GM20000 (cell line): ENCODE measurements at regions not wholly inside any gene's neighbourhood (a gene's known extent, or its start where the extent isn't known, plus 50 kb on each side); places are given as distances from the start of the nearest gene placed in this dataset.
"Not testable (repeated sequence)": the region's sequence is repeated elsewhere in the genome, so short reads cannot be mapped to it uniquely, and the experiment has no call there.

Experiments
- DNase-seq: peaks from one replicate; pipeline ENCODE4 v3.0.0; 2012; ENCODE audit warnings: low spot score
- TF ChIP-seq, protein P1 (sequence below): IDR thresholded peaks from 2 replicates; pipeline ENCODE4 v1.5.1; 2012; ENCODE audit warnings: mild to moderate bottlenecking, control low read depth; ENCODE audit errors: extremely low read depth, missing control alignments

DNA sequence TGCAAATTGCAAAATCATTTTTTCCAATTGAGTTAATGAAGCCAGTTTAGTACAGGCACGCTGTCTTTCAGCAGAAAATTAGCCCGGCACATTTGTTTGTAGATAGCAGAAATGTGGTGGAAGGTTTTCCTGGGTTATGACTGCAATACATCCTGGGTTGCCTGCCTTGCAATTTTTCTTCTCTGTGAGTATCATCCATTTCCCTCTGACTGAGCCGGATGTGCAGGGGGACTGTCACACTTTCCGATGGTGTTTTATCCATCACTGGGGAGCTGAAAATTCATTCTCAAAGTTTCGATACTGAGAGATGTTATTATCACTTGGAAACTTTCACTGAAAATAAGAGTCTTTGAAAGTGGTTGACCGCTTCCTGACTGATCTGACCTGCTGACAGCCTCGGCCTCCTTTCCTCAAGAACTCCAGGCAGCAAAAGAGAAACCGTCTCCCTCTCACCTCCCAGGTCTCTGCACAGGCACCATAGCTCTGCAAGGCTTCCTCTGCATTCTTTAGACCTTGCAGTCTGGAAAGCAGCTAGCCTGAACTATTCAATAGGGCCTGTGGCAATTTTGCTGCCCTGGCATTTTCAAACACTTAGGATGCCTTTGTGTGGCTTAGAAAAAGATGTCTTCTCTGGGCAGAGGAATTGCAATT, 320.8 kb upstream of the NRP1 start:
- TF ChIP-seq, protein P1, sequence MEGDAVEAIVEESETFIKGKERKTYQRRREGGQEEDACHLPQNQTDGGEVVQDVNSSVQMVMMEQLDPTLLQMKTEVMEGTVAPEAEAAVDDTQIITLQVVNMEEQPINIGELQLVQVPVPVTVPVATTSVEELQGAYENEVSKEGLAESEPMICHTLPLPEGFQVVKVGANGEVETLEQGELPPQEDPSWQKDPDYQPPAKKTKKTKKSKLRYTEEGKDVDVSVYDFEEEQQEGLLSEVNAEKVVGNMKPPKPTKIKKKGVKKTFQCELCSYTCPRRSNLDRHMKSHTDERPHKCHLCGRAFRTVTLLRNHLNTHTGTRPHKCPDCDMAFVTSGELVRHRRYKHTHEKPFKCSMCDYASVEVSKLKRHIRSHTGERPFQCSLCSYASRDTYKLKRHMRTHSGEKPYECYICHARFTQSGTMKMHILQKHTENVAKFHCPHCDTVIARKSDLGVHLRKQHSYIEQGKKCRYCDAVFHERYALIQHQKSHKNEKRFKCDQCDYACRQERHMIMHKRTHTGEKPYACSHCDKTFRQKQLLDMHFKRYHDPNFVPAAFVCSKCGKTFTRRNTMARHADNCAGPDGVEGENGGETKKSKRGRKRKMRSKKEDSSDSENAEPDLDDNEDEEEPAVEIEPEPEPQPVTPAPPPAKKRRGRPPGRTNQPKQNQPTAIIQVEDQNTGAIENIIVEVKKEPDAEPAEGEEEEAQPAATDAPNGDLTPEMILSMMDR: no peak
- DNase-seq: no peak

DNA sequence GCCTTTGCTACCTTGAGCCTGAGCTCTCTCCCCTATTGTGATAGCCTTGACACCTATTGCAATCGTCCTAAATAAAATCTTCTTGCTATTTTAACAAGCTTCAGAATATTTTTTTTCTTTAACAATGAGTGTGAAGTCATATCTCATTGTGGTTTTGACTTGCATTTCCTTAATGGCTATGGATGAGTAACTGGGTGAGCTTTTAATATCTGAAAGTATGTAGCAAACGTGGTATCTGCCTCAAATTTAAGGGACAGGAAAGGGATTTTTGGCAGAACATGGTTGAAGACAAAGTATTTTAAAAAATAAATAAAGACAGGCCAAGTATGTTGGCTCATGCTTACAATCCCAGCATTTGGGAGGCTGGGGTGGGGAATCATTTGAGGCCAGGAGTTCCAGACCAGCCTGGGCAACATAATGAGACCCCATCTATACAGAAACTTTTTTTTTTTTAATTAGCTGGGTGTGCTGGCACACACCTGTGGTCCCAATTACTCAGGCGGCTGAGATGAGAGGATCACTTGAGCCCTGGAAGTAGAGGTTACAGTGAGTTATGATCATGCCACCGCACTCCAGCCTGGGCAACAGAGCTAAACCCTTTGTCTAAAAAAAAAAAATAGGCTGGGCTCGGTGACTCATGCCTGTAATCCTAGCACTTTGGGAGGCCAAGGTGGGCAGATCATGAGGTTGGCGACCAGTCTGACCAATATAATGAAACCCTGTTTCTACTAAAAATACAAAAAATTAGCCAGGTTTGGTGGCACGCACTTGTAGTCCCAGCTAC, 319.3 kb upstream of the NRP1 start:
- no peak for DNase-seq
- TF ChIP-seq, protein P1: no peak

DNA sequence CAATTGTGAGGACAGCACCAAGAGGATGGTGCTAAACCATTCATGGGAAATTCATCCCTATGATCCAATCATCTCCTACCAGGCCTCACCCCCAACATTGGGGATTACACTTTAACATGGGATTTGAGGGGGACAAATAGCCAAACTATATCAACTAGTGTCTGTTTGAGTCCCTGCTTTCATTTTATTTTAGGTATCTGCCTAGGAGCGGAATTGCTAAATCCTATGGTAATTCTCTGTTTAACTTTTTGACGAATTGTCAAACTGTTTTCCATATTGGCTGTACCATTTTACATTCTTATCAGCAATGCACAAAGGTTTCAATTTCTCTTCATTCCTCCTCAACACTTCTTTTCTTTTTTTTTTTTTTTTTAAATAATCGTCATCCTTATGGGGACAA, 318.4 kb upstream of the NRP1 start:
- DNase-seq: no peak
- TF ChIP-seq, protein P1: no peak

DNA sequence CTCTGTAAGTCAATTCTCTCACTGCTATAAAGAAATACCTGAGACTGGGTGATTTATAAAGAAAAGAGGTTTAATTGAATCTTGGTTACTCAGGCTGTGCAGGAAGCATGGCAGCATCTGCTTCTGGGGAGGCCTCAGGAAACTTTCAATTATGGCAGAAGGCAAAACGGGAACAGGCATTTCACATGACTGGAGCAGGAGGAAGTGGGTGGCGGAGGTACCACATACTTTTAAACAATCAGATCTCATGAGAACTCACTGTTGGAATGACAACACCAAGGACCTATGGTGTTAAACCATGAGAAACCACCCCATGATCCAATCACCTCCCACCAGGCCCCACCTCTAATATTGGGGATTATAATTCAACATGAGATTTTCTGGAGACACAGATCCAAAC, 315.7 kb upstream of the NRP1 start:
- not testable (repeated sequence) for DNase-seq

DNA sequence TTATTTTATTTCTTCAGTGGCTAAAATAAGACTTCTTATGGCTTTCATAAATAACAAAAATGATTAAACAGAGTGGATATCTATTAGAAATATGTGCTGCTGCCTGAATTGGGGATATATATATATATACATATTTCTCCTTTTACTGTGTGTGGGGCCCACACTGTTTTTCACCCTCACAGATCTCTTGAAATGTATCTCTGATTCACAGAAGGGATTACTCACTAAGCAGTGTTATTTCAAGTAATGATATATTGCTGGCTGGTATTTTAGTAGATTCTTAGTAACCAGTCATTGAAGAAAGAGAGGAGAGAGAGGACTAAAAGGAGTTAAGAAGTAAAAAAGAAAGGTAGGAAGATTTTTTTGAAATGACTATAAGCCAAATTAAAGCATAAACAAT, 308.6 kb upstream of the NRP1 start:
- TF ChIP-seq, protein P1: no peak
- no peak for DNase-seq

DNA sequence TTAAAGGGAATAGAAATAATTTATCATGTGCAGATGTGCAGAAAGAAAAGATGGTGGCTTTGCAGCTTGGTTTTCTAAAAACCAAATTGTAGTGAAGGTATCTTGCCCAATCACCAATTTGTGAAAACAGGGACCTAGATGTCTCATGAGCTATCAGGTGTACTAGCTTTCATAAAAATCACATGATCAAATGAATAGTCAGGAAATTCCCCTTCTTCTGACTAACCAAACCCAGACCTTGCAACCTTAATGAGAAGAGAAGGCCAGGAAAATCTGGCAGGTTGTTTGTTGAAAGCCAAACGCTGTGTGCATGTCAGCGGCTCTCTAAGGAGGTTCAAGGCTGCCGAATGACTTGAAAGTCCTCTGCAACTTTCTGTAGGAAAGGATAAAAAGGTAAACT, 304.4 kb upstream of the NRP1 start:
- no peak for DNase-seq
- TF ChIP-seq, protein P1: no peak

DNA sequence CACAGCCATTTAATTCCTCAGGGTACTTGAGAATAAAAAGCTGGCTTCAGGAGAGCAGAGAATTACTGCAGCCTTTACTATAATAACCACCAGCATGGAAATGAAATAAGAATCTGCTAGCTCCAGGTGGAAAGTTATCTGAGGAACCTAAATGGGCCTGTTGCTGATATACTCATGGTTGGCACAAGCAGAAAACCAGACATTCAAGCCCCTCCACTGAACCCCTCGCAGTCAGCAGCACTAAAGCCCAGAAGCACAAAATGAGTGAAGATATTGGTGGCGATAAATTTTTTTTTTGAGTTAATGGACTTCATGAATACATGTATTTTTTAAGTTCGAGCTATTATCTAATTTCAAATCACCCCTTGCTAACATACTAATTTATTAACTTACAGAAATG, 303.9 kb upstream of the NRP1 start:
- TF ChIP-seq, protein P1: no peak
- DNase-seq: no peak
